Eye (tissue), 1 donor: ENCODE measurements at regions not wholly inside any gene's neighbourhood (a gene's known extent, or its start where the extent isn't known, plus 50 kb on each side); places are given as distances from the start of the nearest gene placed in this dataset.
"Not testable (repeated sequence)": the region's sequence is repeated elsewhere in the genome, so short reads cannot be mapped to it uniquely, and the experiment has no call there.

Experiments used
- DNase-seq: peaks from one replicate; pipeline ENCODE4 v3.0.0-alpha.2; 2015

DNA sequence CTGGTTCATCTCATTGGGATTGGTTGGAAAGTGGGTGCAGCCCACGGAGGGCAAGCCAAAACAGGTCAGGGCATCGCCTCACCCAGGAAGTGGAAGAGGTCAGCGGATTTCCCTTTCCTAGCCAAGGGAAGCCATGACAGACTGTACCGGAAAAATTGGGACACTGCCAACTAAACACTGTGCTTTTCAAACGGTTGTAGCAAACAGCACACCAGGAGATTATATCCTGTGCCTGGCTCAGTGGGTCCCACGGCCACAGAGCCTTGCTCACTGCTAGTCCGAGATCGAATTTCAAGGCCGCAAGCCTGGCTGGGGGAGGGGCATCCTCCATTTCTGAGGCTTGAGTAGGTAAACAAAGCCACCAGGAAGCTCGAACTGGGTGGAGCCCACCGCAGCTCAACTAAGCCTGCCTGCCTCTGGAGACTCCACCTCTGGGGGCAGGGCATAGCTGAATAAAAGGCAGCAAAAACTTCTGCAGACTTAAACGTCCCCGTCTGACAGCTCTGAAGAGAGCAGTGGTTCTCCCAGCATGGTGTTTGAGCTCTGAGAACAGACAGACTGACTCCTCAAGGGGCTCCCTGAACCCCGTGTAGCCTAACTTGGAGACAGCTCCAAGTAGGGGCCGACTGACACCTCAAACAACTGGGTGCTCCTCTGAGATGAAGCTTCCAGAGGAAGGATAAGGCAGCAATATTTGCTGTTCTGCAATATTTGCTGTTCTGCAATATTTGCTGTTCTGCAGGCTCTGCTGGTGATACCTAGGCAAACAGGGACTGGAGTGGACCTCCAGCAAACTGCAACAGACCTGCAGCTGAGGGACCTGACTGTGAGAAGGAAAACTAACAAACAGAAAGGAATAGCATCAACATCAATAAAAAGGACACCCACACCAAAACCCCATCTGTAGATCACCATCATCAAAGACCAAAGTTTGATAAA, 191.0 kb upstream of the IRAK1BP1 start:
- not testable (repeated sequence) for DNase-seq

DNA sequence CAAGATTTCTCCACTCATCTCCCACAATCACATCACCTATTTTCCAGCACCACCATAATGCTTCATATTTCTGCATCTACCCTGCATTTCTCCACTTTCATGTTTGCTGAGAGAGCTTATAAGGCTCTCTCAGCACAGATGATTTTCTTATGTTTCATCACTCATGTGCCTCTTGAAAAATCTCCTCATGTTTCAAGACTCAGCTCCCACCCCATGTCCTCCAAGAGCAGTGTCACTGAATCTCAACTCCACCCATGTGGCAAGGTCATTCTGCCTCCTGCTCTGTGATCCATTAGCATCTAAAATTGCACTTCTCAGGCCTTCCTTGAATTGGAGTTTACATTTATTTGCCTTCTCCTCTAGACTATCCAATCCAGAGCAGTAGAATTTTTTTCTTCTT, 178.7 kb upstream of the IRAK1BP1 start:
- DNase-seq: no peak

DNA sequence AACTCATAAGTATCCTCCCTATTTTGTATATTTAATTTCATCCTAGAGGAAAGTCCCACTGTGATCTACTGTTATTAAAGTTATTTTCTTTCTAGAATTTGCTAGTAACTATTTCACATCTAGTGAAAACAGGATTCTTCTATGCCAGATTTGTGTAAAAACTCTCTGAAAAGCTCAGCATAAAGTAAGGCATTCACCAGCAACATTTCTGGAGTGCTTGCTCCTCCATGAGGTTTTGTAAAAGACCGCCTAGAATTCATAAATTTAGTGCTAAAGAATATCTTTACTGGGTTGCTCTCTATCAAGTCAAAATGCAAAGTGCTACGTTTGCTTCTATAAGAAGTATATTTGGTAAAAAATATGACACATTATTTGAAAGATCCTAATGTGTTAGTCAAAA, 173.5 kb upstream of the IRAK1BP1 start:
- DNase-seq: no peak

DNA sequence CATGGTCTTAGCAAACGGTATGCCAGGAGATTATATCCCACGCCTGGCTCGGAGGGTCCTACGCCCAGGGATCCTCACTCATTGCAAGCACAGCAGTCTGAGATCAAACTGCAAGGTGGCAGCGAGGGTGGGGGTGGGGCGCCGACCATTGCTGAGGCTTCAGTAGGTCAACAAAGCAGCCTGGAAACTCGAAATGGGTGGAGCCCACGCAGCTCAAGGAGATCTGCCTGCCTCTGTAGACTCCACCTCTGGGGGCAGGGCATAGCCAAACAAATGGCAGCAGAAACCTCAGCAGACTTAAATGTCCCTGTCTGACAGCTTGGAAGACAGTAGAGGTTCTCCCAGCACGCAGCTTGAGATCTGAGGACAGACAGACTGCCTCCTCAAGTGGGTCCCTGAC, 172.7 kb upstream of the IRAK1BP1 start:
- DNase-seq: not testable (repeated sequence)

DNA sequence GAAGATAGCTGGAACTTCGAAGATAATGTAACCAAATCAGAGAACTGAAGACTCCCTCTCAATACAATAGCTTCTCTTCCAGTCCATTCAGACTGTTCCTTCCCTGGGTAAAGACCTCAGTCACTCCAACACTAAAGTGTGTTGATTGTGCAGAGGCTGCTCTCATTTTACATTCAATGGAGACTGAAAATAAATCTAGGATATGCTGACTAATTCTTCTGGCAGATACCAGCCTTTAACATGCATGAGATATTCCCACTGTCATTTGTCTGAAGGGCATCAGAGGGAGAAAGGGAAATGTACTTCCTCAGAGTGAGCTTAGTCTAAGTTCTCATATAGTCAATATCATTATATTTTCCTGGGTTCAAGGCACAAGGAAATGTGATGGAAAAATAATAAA, 166.4 kb upstream of the IRAK1BP1 start:
- DNase-seq: no peak

DNA sequence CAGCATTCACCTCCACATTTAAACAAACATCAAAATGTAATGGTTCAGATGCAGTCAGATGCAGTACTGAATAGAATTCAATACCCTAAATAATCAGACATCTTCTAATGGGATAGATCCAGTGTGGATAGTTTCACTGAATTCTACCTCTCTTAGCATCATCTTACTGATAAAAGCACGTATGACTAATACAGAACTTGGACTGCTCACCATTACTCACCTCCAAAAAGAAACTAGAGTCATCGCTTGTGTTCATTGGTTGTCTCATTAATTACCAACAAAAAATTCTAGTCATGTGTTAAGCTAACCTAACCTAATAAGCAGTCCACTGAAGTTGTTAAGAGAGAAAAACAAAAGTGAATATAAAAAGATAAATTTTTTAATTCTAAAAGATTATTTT, 165.9 kb upstream of the IRAK1BP1 start:
- DNase-seq: no peak

DNA sequence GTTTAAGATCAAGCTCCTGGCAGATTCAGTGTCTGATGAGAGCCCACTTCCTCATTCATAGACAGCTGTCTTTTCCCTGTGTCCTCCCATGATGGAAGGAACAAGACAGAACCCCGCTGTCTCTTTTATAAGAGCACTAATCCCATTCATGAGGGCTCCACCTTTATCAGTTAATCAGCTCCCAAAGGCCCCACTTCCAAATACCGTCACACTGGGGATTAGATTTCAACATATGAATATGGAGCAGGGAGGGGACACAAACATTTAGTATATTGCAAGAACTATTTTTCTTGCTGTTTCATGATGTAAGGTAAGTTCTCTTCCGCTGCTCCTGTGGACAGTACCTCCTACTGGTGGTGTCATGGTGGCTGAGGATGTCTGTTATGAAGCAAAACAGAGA, 158.3 kb upstream of the IRAK1BP1 start:
- no peak for DNase-seq

DNA sequence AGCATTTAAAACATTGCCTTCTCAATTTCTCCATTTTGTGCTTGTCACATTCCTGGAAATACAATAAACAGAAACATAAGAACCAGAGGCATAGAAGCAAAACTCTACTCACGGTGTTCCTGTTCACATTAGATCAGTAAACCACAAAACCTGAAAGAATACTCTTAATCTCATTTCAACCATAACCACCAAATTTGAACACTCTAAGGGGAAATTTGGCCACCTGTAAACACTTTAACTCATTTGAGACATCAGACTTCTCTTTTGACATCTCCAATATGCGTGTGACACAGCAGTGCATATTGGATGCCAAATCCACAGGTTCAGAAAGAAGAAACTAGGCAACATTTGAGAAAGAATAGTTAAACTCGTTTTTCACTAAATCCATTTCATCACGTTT, 153.8 kb upstream of the IRAK1BP1 start:
- no peak for DNase-seq

DNA sequence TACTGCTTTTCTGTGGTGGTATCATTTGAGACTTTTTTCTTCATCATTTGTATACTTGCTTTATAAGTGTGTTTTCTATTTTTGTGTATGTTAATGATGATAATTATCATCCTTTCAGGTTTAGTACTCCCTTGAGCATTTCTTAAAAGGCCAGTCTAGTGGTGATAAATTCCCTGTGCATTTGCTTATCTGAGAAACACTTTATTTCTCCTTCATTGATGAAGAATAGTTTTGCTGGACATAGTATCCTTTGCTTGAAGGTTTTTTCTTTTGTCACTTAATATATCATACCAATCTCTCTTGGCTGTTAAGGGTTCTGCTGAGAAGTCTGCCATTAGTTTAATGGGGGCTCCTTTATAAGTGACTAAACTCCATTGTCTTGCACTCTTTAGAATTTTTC, 123.2 kb upstream of the IRAK1BP1 start:
- no peak for DNase-seq

DNA sequence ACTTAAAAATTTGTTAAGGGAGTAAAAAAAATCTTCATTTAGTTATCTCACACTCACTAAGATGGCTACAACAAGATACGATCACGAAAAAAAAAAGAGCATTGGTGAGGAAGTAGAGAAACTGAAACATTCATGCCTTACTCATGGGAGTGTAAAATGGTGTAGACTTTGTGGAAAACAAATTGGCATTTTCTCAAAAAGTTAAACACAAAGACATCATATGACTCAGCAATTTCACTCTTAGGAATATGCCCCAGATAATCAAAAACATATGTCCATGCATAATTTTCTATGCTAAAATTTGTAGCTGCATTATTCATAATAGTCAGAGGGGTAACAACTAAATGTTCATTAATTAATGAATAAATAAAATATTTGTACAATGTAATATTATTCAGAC, 120.9 kb upstream of the IRAK1BP1 start:
- no peak for DNase-seq

DNA sequence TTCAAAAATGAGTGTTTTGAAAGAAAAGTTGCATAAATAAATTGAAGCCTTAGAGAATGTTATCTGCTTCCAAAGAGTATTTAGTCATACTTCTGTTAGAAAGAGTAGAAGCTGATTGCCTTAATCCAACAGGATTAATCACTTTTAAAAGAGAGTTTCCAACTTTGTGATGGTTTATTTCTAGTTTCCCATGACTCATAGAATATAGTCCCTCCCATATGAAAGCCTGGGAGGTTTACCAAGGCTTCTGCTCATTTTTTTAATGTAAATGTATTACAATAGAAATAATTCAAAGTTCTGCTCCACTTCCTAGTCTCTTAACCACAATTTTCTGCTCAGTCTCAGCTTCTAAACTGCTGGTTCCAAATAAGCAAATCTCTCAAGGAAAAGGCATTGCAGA, 118.0 kb upstream of the IRAK1BP1 start:
- DNase-seq: no peak

DNA sequence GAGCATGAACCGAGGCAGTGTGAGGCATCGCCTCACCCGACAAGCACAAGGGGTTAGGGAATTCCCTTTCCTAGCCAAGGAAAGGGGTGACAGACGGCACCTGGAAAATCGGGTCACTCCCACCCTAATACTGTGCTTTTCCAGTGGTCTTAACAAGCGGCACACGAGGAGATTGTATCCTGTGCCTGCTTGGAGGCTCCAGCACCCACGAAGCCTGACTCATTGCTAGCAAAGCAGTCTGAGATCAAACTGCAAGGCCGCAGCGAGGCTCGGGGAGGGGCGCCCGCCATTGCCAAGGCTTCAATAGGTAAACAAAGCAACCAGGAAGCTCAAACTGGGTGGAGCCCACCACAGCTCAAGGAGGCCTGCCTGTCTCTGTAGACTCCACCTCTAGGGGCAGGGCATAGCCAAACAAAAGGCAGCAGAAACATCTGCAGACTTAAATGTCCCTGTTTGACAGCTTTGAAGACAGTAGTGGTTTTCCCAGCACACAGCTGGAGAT, 109.0 kb upstream of the IRAK1BP1 start:
- not testable (repeated sequence) for DNase-seq

DNA sequence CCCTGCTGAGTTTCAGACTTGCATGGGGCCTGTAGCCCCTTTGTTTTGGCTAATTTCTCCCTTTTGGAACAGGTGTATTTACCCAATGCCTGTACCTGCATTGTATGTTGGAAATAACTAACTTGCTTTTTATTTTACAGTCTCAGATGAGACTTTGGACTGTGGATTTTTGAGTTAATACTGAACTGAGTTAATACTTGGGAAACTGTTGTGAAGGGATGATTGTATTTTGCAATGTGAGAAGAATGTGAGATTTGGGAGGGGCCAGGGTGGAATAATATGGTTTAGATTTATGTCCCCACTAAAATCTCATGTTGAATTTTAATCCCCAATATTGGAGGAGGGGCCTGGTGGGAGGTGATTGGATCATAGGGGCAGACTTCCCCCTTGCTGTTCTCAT, 99.1 kb upstream of the IRAK1BP1 start:
- DNase-seq: no peak

DNA sequence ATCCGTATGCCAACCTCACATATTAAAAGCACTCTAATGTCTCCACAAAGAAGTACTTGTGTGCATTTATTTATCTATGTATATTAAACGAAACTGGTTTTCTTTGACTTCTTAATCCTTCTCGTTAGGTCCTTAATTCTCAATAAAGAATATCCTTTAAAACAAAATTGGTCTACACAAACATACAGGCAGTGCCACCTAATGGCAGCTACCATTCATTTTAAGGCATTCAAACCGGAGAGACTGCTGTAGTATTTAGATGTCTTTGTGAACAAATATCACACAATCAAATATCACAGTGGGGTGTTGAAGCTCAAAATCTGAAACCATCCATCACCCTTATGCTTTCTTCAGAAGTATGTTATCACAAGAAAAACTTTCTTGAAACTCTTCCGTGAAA, 96.6 kb upstream of the IRAK1BP1 start:
- no peak for DNase-seq

DNA sequence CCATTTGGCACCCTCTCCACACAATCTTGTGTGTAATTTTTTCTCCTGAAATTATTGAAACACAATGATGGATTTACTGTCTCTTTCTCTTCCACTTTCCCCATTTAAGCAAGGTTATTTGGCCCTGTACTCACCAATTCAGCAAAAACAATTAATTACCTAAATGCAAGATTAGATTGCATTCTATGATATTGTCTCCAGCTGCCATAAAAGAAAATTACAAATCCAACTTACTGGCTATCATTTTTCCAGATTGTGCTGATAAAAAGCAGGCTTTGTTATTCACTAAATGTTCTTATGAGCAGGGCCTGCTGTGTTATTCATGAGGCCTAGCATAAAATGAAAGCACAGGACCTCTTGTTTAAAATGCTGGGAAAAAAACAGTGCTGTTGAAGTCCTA, 95.8 kb upstream of the IRAK1BP1 start:
- no peak for DNase-seq

DNA sequence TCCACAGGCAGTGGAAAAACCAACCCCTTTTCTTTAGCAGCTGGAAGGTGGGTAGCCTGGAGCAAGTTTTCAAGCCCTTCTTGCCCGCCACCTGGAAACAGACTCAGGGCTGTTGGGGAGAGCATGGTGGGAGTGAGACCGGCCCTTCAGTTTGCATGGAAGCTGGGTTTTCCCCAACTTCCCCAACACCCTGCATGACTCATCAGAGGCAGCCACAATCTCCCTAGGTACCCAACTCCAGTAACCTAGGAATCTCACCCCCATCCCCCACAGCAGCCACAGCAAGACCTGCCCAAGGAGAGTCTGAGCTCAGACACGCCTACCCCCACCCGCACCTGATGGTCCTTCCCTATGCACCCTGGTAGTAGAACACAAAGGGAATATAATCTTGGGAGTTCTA, 86.3 kb upstream of the IRAK1BP1 start:
- DNase-seq: no peak

DNA sequence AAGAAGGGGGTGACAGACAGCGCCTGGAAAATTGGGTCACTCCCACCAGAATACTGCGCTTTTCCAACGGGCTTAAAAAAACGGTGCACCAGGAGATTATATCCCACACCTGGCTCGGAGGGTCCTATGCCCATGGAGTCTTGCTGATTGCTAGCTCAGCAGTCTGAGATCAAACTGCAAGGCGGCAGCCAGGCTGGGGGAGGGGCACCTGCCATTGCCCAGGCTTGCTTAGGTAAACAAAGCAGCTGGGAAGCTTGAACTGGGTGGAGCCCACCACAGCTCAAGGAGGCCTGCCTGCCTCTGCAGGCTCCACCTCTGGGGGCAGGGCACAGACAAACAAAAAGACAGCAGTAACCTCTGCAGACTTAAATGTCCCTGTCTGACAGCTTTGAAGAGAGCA, 84.0 kb upstream of the IRAK1BP1 start:
- not testable (repeated sequence) for DNase-seq

DNA sequence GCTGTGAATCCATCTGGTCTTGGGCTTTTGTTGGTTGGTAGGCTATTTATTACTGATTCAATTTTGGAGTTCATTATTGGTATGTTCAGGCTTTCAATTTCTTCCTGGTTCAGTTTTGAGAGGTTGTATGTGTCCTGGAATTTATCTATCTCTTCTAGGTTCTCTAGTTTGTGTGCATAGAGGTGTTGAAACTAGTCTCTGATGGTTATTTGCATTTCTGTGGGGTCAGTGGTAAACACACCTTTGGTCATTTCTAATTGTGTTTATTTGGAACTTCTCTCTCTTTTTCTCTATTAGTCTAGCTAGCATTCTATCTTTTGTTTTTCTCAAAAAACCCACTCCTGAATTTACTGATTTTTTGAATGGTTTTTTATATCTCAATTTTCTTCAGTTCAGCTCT, 70.1 kb upstream of the IRAK1BP1 start:
- no peak for DNase-seq

DNA sequence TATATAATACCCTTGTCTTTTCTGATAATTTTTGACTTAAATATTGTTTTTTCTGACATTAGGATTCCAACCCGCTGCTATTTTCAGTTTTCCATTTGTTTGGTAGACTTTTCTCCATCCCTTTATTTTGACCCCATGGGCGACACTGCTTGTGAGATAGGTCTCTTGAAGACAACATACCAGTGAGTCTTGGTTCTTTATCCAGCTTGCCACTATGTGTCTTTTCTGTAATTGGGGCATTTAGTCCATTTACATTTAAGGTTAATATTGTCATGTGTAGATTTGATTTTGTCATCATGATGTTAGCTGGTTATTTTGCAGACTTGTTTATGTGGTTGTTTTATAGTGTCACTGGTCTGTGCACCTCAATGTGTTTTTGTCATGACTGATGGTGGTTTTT, 67.7 kb upstream of the IRAK1BP1 start:
- no peak for DNase-seq

DNA sequence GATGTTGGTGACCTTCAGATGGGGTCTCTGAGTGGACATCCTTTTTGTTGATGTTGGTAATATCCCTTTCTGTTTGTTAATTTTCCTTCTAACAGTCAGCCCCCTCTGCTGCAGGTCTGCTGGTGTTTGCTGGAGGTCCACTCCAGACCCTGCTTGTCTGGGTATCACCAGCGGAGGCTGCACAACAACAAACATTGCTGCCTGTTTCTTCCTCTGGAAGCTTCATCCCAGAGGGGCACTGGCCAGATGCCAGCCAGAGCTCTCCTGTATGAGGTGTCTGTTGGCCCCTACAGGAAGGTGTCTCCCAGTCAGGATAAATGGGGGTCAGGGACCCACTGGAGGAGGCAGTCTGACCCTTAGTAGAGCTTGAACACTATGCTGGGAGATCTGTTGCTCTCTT, 60.6 kb upstream of the IRAK1BP1 start:
- not testable (repeated sequence) for DNase-seq

DNA sequence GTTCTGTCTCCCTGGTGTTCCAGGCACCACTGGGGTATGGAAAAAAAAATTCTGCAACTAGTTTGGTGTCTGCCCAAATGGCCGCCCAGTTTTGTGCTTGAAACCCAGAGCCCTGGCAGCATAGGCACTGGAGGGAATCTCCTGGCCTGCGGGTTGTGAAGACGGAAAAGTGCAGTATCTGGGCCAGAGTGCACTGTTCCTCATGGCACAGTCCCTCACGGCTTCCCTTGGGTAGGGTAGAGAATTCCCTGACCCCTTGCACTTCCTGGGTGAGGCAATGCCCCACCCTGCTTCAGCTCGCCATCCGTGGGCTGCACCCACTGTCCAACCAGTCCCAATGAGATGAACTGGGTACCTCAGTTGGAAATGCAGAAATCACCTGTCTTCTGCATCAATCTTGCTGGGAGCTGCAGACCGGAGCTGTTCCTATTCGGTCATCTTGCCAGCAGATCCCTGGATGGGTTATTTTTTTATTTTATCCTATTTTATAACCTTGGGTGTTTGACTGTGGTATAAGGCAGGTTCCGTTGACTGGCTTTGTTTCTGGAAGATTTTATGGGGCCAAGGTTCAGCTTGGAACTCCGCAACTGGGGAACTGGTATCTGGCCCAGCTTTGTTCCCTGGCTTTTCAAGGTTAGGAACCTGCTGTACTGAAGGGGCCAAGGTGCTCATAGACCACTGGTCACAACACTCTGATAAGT, 59.5 kb upstream of the IRAK1BP1 start:
- DNase-seq: not testable (repeated sequence)

DNA sequence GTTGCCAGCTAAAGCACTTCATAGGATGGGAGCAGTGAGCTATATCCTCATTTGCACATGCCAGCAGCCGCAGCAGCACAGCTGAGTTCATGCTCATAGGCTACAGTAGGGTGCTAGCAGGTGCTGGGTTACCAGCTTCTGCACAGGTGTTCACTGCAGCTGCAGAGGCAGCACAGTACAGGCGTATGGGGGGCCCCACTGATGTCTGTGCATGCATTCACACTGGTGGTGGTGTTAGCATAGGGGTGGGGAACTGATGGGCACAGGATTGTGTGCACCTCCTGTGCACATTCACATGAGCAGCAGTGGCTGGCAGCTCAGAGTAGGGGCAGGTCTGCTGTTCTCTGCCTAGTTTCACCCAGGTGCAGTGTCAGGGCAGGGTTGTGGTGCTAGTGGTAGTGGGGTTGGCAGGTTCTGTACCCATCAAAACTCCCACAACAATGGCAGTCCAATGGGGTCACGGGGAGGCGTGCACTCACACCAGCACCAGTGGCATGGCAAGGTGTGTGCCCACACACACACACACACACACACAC, 58.9 kb upstream of the IRAK1BP1 start:
- no peak for DNase-seq

DNA sequence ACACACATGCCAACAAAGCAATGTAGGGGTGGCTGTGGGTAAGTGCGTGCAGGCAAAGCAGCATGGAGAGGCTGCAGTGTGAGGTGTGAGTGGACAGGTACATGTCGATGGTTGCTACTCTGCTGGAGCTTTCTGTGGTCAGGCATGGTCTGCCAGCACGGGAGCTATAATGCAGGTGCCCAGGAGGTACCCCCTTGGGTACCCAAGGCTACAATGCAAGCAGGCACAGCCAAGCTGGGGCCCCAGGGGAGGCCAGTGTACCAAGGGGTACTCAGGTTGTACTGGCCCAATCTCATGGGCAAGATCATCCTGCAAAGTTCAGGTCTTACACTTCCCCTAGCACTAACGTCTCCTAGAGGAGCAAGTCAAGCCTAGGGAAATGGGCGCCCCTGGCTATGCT, 58.4 kb upstream of the IRAK1BP1 start:
- DNase-seq: no peak

DNA sequence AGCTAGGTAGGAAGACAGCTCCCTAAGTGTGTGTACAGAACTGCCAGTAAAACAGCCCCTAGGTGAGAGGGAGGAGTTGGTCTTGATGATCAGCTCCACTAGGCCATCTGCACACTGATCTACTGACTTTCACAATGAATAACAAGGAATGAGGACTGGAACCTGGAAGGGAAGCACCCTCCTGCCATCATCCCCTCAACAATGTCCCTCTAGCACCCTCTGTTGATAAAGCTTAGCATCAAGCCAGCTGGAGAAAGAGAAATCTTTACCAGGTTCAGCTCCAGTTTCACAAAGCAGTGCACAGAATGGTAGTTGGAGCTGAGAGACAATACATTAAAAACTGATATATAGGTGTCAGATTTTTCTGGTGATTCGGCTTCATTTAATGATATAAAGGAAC, 57.2 kb upstream of the IRAK1BP1 start:
- peak; percentile 75 for DNase-seq
